GM18511 (cell line): ENCODE measurements at regions not wholly inside any gene's neighbourhood (a gene's known extent, or its start where the extent isn't known, plus 50 kb on each side); places are given as distances from the start of the nearest gene placed in this dataset.
A peak's percentile ranks its signal among the peaks of the same experiment; 100 is the strongest.
"Not testable (repeated sequence)": the region's sequence is repeated elsewhere in the genome, so short reads cannot be mapped to it uniquely, and the experiment has no call there.

Experiments
- ATAC-seq: cut with Tn5 transposase; IDR thresholded peaks from one replicate; pipeline ENCODE4 v1.9.1; 2021; ENCODE audit warnings: mild to moderate bottlenecking, moderate library complexity; ENCODE audit not compliant: unreplicated experiment

DNA sequence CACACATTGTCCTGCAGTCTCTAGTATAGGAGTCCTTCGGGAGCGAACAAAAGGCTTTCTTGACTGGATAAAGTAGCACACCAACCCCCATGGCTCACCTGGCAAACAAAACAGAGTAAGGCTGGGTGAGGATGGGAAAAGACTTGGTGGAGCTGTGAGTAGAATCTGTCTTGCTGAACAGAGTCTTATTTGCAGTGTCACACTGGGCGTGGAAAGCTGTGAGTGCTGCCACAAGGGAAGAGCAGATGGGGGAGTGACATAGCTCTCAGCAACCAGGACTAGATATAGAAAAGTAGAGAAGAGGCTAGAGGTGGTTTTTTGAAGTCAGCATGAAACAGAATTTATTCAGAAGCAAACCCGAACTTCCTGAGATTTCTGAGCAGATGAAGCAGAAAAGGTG is 137.2 kb upstream of the ESX1 start:
- ATAC-seq: no peak

DNA sequence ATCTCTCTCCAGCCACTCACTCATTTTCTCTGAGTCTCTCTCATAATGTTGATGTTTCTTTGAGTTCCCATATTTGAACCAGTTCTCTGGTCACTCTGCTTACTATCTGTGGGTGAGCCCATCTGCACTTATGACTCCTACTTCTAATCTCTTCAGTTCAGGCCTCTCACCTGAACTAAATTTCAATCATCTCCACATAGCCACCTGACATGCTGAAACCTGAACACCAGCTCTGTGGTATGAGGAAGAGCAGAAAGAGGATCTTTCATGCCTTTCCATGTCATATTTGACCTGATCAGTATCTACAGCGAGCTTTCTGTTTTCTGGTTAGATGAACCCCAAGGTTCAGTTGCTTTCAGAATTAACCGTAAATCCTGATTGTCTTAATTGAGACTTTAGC is 122.2 kb upstream of the ESX1 start:
- ATAC-seq: no peak

DNA sequence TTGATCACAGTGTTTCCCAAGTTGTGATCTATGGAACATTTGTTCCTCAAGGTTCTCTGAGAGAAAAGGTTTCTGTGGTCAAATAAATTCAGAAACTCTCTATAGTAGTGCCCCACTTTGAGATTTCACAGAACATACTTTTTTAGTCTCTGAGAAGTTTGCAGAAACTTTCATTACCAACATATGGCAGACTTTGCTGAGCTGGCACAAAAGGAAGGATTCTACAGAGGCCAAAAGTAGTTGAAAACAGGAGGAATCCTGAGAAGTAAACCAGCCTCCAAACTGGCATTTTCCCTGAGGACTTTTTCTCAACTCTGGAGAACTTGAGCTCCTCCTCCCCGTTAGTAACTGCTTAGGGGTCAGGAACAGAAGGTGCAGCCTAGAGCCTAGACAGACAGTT is 117.8 kb upstream of the ESX1 start:
- no peak for ATAC-seq

DNA sequence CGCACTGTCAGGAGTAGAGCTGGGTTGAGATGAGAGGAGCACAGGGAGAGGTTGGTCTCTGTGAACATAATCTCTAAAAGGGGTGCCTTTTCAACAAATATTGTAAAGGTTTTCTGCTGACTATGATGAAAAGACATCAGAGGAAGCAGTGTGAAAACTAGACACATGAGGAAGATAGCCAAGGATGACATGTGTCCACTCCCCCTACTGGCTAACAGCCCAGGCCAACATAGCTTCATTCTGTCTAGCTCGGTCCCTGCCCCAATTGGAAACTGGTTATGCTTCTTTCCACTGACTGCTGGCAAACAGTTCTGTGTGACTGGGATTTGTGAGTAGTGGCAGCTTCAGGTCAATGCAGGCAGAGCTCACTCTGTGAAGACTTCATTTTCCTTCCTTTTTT is 115.4 kb upstream of the ESX1 start:
- ATAC-seq: no peak

DNA sequence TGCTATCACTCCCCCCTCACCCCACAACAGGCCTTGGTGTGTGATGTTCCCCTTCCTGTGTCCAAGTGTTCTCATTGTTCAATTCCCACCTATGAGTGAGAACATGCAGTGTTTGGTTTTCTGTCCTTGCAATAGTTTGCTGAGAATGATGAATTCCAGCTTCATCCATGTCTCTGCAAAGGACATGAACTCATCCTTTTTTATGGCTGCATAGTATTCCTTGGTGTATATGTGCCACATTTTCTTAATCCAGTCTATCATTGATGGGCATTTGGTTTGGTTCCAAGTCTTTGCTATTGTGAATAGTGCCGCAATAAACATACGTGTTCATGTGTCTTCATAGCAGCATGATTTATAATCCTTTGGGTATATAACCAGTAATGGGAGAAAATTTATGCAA is 106.0 kb upstream of the ESX1 start:
- ATAC-seq: not testable (repeated sequence)

DNA sequence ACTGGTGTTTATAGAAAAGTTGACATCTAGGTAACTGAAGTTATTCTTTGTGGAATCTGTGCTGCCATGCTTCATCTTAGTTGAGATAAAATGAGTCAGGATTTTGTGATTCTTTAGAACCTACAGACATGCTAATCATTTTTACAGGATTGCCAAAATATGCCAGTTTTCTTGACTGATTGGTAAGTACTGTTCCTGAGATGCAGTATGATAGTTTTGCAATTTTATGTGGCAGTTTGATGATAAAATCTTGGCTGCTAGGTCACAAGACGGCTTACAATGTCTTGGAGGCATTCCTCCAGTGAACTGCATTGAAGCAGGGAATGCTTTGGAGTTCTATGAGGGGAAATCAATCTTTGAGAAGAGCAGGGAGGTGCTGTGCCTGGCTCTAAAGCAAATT is 104.4 kb upstream of the ESX1 start:
- no peak for ATAC-seq

DNA sequence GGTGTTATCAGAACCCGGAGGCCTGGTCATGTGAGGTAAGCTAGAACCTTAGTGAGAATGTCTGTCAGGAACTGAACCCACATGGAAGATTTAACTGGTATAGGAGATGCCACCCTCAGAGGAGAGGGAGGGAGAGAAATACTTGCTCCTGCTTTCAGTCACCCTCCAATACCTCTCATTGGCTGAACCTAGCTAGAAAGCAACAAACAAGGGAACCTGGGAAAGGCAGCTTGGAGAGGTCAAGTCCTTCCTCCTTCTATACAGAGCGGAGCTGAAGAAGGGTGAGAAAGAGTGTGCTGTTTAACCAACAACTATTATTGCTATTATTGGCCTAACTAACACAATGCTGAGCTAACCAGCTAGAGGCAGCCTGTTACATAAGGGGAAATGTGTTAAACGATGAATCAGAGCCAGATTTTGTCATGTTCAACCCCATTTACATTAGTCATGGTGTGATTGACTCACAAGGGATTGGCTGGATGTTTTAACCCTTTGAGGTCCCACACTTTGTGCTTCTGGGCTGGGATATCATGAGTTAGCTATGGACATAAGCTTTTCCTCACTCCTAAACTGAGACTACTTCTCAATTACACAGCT is 96.5 kb upstream of the ESX1 start:
- ATAC-seq: no peak

DNA sequence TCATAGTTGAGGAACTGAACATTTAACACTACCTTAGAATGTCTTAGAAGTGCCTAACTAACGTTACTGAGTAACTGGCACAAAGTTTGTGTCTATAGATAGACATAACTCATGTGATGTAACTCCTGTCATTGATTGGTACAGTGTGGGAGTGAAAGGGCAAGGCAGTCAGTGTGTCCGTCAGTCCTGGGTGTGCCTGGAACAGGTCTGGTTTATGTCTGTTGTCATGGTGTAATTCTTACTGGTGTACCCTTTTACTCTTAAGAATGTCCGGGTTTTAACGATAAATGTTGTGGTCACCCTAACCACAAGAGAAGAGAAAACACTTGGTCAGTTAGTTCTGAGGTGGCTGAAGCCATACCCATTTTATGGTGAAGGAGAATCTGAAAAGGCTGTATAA is 93.1 kb upstream of the ESX1 start:
- ATAC-seq: no peak

DNA sequence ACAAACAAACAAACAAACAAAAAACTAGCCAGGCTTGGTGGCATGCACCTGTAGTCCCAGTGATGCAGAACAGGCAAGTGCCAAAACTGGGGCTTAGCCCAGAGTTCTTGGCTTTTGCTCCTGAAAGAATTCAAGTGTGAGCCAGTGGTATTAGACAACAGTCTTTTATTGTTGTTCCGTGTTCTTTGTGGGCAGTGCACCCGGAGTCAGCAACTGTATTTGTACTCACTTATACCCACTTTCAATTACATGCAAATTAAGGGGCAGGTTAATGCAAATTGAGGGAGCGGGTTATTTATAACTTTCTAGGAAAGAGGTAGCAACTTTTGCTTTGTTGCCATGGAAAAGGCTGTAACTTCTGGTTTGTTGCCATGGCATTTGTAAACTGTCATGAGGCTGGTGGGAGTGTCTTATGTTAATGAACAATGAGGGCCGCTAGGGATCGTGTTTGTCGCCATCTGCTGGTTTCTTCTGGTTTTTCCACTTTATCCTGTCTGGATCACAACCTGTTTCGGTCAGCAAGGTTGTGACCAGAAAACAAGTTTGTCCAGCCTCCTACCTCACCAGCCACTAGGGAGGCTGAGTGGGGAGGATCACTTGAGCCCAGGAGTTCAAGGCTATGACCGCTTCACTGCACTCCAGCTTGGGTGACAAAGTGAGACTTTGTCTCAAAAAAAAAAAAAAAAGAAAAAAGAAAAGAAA is 88.8 kb upstream of the ESX1 start:
- ATAC-seq: peak; percentile 93

DNA sequence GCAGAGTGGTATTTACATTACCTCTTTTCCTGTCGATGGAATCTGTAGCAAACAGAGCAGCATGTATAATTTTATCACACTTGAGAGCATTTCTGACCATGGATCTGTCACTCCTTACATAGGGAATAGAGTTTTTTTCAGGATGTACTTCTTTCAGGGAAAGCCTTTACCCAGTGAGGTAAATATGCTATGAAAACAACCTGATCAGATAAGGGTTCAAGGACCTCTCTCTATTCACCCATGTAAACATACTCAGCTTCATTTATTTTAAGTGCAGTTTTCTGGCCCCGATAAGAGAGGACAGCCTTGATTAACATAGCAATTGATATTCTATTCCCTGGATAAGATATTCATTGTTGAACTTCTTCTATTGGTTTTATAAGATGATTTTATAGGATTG is 87.3 kb upstream of the ESX1 start:
- no peak for ATAC-seq

DNA sequence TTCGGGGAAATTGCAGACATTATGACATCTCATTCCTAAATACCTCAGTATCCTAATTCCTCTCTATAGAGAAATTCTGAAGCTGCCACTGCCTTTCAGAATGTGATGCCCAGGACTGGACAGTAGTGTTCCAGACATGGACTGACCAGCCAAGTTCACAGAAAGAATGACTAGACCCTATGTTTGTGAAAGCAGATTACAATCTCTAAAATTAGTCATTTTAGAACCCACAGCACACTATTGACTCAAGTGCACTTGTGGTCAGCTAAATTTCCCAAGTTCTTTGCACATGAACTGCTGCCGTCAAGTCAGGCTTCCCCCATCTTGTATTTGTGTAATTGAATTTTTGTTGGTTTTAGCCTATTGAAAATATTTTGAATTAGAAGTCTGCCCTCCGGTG is 81.0 kb upstream of the ESX1 start:
- ATAC-seq: no peak

DNA sequence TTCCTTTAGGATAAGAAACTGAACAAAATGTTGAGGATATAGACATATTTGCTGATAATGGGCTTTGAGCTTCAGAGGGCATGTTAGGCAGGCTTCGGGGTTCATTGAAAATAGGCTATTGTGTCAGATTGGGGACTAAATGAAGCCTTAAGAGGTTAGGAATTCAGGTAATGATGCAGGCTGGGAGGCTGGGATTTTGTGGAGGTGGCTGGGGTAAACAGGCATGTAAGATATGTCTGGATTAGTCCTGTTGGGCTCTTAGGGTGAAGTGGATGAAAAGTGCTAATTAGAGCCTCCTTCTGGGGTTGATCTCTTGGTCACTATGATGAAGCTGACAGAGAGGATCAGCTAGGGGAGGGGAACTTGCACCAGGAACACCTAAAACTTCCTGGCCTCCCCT is 80.2 kb upstream of the ESX1 start:
- ATAC-seq: no peak

DNA sequence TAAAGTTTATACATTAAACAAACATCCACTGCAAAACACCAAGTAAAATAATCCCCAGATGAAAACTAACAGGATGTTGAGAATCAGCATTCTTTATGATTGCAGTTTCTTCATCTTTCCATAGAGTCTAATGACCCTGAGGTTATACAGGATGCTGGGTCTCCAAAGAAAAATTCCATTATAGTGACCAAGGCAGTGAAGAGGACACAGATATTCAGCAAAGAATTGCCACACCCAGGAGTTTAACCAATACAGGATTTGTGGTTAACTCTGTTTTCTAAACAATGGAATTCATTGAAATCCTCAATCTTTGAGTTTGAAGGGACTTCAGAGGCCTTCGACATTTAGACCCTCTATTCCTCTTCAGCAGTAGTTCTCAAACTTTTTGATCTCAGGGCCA is 76.2 kb upstream of the ESX1 start:
- ATAC-seq: no peak

DNA sequence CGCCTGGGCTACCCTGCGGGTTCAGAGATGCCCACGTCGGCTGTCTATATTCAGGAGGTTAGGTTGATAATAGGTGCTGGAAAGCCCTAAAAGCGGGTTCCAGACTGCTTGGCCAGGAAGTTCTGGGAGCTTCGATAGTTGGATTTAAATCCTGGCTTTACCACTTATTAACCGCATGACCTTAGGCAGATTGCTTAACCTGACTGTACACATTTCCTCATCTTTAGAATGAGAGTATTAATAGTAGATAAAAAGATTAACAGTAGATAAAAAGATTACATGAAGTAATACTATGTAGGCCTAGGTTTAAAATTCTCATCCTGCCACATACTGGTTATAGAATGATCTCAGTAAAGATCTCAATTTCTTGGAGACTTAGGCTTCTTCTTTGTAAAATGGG is 75.0 kb upstream of the ESX1 start:
- ATAC-seq: no peak

DNA sequence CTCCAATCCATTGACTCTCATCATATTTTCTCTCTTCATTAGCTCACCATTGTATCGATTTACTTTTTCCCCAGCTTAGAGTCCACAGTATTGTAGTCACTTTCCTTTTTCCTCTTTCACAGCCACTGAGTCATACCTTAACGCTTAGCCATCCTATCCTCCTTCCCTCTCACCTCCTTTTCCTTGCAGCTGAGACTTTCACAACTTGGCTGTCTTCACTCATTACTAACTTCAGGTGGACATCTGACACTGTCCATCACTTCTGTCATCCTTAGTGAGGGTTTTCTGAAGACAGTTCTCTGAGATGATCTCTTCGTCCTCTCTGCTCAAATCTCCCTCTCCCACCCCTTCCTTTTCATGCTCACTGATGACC is 70.5 kb upstream of the ESX1 start:
- ATAC-seq: no peak

DNA sequence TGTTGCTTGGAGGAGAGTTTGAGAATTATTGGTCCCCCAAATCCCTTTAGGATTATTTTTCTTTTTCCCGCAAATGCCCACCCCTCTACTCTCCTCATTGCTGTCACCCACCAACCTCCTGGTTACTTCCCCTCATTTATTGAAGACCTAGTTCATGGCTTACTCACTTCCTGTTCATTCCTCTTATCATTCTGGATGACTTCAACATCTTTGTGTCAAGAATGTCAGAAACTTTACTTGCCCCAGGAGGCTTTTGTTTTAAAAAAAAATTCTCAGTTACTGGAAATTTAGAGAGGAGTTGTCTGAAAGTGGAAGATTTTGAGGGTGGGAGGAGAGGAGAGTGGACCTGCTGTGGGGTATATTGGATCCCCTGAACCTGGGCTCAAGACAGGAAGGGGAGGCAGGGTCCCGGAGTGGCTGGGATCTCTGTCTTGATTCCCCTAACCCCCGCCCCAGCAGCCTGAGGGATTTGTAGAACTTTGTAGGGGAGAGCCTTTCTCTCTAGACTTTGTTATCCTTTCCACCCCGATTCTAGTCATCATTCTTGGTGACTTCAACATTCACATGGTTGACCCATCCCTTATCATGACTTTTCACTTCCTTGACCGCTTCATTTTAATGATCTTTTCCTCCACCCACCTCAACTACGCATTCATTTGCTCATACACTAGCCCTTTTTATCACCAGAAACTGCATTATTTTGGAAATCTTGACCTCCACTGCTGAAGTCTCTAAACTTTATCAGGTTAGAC is 69.9 kb upstream of the ESX1 start:
- no peak for ATAC-seq

DNA sequence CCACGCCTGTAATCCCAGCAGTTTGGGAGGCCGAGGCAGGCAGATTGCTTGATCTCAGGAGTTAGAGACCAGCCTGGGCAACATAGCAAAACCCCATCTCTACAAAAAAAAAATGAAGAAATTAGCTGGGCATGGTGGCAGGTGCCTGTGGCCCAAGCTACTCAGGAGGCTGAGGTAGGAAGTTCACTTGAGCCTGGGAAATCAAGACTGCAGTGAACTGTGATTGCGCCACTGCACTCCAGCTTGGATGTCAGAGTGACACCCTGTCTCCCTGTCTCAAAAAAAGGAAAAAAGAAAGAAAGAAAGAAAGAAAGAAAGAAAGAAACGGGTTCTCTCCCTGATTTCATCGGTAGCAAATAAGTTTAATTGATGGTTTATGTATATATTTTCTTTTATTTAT is 64.6 kb upstream of the ESX1 start:
- no peak for ATAC-seq

DNA sequence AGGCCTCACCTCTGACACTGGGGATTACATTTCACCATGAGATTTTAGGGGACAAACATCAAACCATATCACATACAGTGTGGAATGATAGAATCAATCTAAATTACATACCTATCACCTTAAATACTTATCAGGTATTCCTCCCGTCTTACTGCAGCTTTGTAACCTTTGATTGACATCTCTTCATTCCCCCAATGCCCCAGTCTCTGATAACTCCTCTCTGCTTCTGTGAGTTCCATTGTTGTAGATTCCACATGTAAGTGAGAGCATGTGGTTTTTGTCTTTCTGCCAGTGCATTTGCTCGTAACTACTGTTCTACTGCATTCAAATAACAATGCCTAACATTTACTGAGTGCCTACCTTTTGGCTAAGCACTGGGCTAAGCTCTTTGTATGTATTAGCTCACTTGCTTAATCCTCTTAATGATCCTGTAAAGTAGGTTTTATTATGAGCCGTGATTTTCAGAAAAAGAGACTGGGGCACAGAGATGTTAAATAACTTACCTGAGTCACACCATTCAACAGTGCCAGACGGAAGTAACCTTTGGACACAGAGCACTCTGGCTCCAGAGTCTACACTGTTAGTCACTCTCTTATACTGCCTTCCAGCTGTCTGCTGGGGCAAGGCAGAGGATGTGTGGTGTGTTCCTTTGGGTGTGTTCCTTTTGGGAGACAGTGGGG is 63.7 kb upstream of the ESX1 start:
- no peak for ATAC-seq

DNA sequence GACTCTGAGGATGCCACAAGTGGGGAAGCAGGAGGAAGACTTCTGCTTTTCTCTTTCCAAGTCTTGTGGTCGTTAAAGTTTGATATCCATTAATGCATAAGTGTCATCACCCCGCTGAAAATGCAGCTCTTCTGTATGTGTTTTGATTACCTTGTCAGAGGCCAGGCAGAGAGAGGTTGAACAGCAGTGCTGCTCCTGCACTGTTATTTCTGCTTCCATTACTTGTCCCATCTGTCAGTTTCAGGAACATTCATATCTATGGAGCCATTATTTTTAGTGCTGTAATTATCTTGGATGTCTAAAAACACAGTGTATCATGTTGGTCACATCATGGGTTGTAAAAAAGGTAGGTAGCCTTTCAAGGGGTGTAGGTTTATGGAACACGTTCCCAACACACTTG is 62.0 kb upstream of the ESX1 start:
- no peak for ATAC-seq

DNA sequence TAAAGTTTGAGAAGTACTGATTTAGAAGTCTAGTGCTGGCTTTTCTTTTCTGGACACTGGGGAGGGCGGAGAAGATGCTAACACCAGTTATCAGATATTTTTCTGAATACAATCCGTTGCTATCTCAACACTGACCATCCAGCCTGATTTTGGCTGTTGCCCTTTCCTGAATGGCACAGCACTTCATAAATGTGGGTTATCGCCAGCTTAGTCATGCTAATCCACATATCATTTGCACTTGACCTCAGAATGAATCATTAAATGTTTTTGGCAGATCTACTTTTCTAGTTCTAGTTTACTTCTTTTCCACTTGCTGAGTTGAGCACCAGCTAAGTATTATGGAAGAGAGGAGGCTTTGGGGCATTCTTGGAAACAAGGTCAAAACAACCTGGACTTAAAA is 60.8 kb upstream of the ESX1 start:
- no peak for ATAC-seq

DNA sequence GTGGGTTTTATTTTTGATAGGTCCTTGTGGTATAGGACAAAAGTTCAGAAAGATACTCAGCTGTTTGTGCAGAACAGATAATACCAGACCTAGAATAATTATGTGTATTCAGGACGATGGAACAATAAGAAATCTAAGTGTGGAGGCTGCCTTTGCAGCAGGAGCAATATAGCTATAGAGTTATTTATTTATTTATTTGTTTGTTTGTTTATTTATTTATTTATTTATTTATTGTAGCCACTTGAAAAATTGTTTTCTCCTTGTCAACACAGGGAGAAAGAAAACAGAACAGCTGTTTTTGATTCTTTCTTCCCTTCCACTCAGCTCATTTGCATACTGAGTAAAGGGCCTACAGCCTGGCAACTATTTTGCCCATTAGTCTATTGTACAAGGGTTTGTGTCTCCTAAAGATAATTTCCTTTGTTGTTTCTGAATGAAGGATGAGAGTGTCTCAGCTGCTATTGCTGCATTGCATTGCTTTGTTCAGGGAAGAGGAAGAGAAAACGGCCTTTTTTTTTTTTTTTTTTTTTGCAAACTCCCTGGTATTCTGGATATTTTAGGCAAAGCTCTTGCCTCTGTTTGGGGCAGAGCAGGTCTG is 56.0 kb upstream of the ESX1 start:
- no peak for ATAC-seq

DNA sequence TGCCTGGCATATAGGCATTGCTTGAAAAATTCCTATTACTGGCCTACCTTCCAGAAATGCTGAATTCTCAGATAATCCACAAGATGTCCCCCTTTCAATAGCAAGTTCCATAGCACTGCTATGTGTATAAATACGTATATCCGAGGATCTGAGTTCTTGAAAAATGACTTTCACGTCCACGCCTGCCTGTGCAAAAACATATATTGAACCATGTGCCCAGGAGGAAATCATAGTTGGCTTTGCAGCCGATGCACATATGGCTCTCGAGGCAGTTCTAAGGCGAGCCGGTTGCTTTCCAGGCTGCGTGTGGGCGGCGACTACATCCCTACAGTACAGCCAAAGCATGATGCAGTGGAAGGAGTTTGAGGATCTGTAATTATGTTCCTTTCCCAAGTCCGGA is 55.4 kb upstream of the ESX1 start:
- no peak for ATAC-seq
